Transverse colon (tissue), 4 donors: ENCODE measurements at regions not wholly inside any gene's neighbourhood (a gene's known extent, or its start where the extent isn't known, plus 50 kb on each side); places are given as distances from the start of the nearest gene placed in this dataset.

Experiments
- CTCF ChIP-seq, 5 experiments: fragments of 200-600 bp in 3 of 5; fragments of 450-650 bp in 2 of 5; sonication (generic) in 3 of 5; IDR thresholded peaks; 1 replicate in 2 of 5; 2 replicates in 3 of 5; pipeline ENCODE4 v1.5.1; 2016 to 2017; ENCODE audit warnings: antibody characterized with exemption in 5 of 5, inconsistent platforms in 3 of 5, mild to moderate bottlenecking in 2 of 5, moderate library complexity in 1 of 5
- EP300 ChIP-seq: sonication (generic); formaldehyde crosslinking; IDR thresholded peaks from one replicate; pipeline ENCODE4 v1.6.1; 2017; ENCODE audit warnings: antibody characterized with exemption, low read depth
- POLR2AphosphoS5 ChIP-seq, 3 donors: sonication (generic); formaldehyde crosslinking; IDR thresholded peaks; one replicate each; pipeline ENCODE4 v1.6.1; 2016; ENCODE audit warnings: antibody characterized with exemption in 3 of 3

GRCh38 chr2:145760781-145761649 is 1241.1 kb upstream of the ZEB2 start:
- TF ChIP-seq EP300: no peak
- TF ChIP-seq CTCF (IDR thresholded peaks at IDR 0.05): no peak
- TF ChIP-seq POLR2AphosphoS5 (IDR thresholded peaks at IDR 0.05): no peak
